ENCODE measurements at regions not wholly inside any gene's neighbourhood (a gene's known extent, or its start where the extent isn't known, plus 50 kb on each side); places are given as distances from the start of the nearest gene placed in this dataset.
A peak's percentile ranks its signal among the peaks of the same experiment; 100 is the strongest.

DNA sequence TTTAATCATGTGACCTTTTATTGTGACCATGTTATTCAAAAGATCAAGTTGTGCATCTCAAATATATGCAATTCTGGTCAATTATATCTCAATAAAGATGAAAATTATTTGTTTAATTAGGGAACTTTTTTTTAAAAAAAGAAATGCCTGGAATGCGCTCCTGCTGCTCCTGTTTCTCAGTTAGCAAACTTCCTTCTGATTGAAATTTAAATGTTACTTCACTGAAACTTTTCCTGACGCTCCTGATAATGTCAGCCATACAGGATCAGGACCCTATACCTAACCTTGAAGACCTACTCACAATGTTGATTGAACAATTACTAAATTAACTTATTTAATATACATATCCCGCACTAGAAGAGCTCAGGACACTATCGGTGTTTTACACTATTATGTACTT lies 190.4 kb downstream of the MACC1 start (continued):
- no peak for TF ChIP-seq ZNF462 (CRISPR knock-in tag; IDR thresholded peaks at IDR 0.05)

DNA sequence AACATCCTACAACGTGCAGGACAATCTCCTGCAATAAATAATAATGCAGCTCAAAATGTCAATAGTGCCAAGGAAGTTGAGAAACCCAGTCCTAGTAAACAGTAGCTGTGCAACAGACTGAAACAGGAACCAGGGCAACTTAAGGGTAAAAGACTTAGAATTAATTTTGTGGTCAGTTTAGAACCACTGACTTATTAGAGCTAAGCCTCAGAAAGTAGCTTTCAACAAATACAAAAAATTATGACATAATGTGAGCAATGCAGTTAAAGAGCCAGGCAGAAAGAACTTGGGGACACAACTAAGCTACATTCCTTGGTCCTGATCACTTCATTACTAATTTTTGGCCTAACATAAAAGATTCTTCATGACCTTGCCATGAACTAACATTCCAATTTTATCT lies 195.4 kb downstream of the MACC1 start:
- Mint-ChIP-seq H3K27me3 (ENCODE audit: insufficient read depth, low read depth, poor library complexity) (peaks cover 1% of the 10 kb centered on the region), H3K9me3 (peaks cover 8% of the 10 kb centered on the region; the same call in 2 of the 3 replicates), H3K36me3 (ENCODE audit: low read depth) (peaks cover 43% of the 10 kb centered on the region), H3K27ac (no peak overlapping the region), H3K4me3 (no peak overlapping the region), H3K4me1 (peaks cover 37% of the 10 kb centered on the region)
- DNase-seq (ENCODE audit: low spot score) (no peak), ATAC-seq (no peak)
- no peak overlapping the region for H3K4me2 ChIP-seq
- no peak overlapping the region for H2AFZ ChIP-seq
- H3F3A ChIP-seq (replicated peaks; ENCODE audit: low read depth) = no peaks in the 10 kb centered on the region
- peak overlapping the region; percentile 94 for H3K27ac ChIP-seq (ENCODE audit: low read depth)
- no peaks in the 10 kb centered on the region for H3K9me2 ChIP-seq (ENCODE audit: insufficient read depth)
- H4K20me1 ChIP-seq (replicated peaks; ENCODE audit: insufficient read depth) = no peaks in the 10 kb centered on the region
- H3K36me3 ChIP-seq (ENCODE audit: insufficient read depth) = no peaks in the 10 kb centered on the region
- H3K4me3 ChIP-seq = no peak overlapping the region
- peaks cover 54% of the 10 kb centered on the region for H3K4me1 ChIP-seq (ENCODE audit: insufficient read depth)
- H3K79me2 ChIP-seq (replicated peaks; ENCODE audit: insufficient read depth) = peaks cover 6% of the 10 kb centered on the region; the same call in 1 of the 2 replicates
- no peaks in the 10 kb centered on the region for H3K27me3 ChIP-seq (ENCODE audit: insufficient read depth)
- TF ChIP-seq, protein P1, sequence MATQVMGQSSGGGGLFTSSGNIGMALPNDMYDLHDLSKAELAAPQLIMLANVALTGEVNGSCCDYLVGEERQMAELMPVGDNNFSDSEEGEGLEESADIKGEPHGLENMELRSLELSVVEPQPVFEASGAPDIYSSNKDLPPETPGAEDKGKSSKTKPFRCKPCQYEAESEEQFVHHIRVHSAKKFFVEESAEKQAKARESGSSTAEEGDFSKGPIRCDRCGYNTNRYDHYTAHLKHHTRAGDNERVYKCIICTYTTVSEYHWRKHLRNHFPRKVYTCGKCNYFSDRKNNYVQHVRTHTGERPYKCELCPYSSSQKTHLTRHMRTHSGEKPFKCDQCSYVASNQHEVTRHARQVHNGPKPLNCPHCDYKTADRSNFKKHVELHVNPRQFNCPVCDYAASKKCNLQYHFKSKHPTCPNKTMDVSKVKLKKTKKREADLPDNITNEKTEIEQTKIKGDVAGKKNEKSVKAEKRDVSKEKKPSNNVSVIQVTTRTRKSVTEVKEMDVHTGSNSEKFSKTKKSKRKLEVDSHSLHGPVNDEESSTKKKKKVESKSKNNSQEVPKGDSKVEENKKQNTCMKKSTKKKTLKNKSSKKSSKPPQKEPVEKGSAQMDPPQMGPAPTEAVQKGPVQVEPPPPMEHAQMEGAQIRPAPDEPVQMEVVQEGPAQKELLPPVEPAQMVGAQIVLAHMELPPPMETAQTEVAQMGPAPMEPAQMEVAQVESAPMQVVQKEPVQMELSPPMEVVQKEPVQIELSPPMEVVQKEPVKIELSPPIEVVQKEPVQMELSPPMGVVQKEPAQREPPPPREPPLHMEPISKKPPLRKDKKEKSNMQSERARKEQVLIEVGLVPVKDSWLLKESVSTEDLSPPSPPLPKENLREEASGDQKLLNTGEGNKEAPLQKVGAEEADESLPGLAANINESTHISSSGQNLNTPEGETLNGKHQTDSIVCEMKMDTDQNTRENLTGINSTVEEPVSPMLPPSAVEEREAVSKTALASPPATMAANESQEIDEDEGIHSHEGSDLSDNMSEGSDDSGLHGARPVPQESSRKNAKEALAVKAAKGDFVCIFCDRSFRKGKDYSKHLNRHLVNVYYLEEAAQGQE (IDR thresholded peaks at IDR 0.05; ENCODE audit: unreplicated experiment) = no peak
- TF ChIP-seq EZH2phosphoT487 (IDR thresholded peaks at IDR 0.05; ENCODE audit: unreplicated experiment) (no peak), EZH2 (IDR thresholded peaks at IDR 0.05; ENCODE audit: low read depth, unreplicated experiment) (no peak), ZNF114 (CRISPR knock-in tag; IDR thresholded peaks at IDR 0.05) (no peak), STAT1 (IDR thresholded peaks at IDR 0.05; ENCODE audit: unreplicated experiment) (no peak), POLR2AphosphoS5 (IDR thresholded peaks at IDR 0.05; ENCODE audit: low read depth) (no peak), JUNB (IDR thresholded peaks at IDR 0.05; ENCODE audit: unreplicated experiment) (no peak)
- TF ChIP-seq, protein P2, sequence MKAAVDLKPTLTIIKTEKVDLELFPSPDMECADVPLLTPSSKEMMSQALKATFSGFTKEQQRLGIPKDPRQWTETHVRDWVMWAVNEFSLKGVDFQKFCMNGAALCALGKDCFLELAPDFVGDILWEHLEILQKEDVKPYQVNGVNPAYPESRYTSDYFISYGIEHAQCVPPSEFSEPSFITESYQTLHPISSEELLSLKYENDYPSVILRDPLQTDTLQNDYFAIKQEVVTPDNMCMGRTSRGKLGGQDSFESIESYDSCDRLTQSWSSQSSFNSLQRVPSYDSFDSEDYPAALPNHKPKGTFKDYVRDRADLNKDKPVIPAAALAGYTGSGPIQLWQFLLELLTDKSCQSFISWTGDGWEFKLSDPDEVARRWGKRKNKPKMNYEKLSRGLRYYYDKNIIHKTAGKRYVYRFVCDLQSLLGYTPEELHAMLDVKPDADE (IDR thresholded peaks at IDR 0.05) = no peak

All from GM23338 (cell line).